HCT116 (cell line): ENCODE measurements at regions not wholly inside any gene's neighbourhood (a gene's known extent, or its start where the extent isn't known, plus 50 kb on each side); places are given as distances from the start of the nearest gene placed in this dataset.

Source experiments
- ATAC-seq: fragments of 200-7000 bp; cut with Tn5 transposase; 2 replicates; pipeline ENCODE4 v1.9.1; 2020; ENCODE audit warnings: mild to moderate bottlenecking, moderate library complexity
- BruUV-seq: library from RNA; stranded (reverse); fragments of 400-500 nt; replicated peaks from 2 replicates; lab custom pipeline; 2021; lab: Mats Ljungman, UMichigan
- CTCF ChIA-PET: fragments of 300-600 bp; sonication (Branson Sonifier 250); formaldehyde crosslinking; loops from one replicate; lab custom pipeline; 2021; ENCODE audit warnings: antibody characterized with exemption; lab: Charles Lee
- POLR2A ChIA-PET: fragments of 300-600, 350-600 bp; sonication (Branson Sonifier 250); formaldehyde crosslinking; loops from one replicate; lab custom pipeline; 2021; ENCODE audit warnings: antibody characterized with exemption; lab: Charles Lee
- RAD21 ChIA-PET, 2 experiments: fragments of 300-600 bp; sonication (Branson Sonifier 250); formaldehyde crosslinking; loops; one replicate each; lab custom pipeline; 2023; ENCODE audit warnings: low total read pairs in 2 of 2; ENCODE audit not compliant: uncharacterized antibody in 2 of 2, unreplicated experiment in 2 of 2, low non-redundant PET in 1 of 2; lab: Charles Lee
- DNase-seq: peaks from one replicate; pipeline ENCODE4 v3.0.0-alpha.2; 2010; ENCODE audit warnings: low read depth, low spot score
- H2AFZ ChIP-seq: fragments of 200-600 bp; shearing (Covaris generic), sonication (generic); 2 replicates; pipeline ENCODE4 v1.6.1; 2017; ENCODE audit warnings: low read depth, mixed run types, mixed read lengths, antibody characterized with exemption, low read length; ENCODE audit not compliant: poor library complexity, severe bottlenecking
- H3K27ac ChIP-seq: 2 replicates; pipeline ENCODE4 v1.5.1; 2012; ENCODE audit warnings: low read depth, low read length
- H3K27me3 ChIP-seq: fragments of 200-600 bp; sonication (generic); 2 replicates; pipeline ENCODE4 v1.6.1; 2016; ENCODE audit warnings: mixed run types, low read length, mixed read lengths; ENCODE audit not compliant: insufficient read depth
- H3K36me3 ChIP-seq, 2 experiments: fragments of 200-500 bp in 1 of 2; fragments of 200-600 bp in 1 of 2; sonication (Bioruptor generic) in 1 of 2; sonication (generic) in 1 of 2; 2 replicates each; pipeline versions ENCODE4 v1.5.1 to v1.6.1; 2014 to 2016; ENCODE audit warnings: low read length in 2 of 2, inconsistent platforms in 1 of 2, mixed read lengths in 1 of 2, mixed run types in 1 of 2; ENCODE audit not compliant: insufficient read depth in 2 of 2, control insufficient read depth in 1 of 2
- H3K4me1 ChIP-seq, 2 experiments: fragments of 200-600 bp in 1 of 2; sonication (generic) in 1 of 2; 2 replicates each; pipeline versions ENCODE4 v1.5.1 to v1.6.1; 2012 to 2017; ENCODE audit warnings: low read length in 2 of 2, inconsistent platforms in 1 of 2, mild to moderate bottlenecking in 1 of 2, mixed read lengths in 1 of 2, mixed run types in 1 of 2, moderate library complexity in 1 of 2; ENCODE audit not compliant: insufficient read depth in 2 of 2, control insufficient read depth in 1 of 2
- H3K4me2 ChIP-seq: fragments of 200-600 bp; sonication (generic); 2 replicates; pipeline ENCODE4 v1.6.1; 2017; ENCODE audit warnings: mixed run types, low read length, mixed read lengths
- H3K4me3 ChIP-seq, 2 experiments: fragments of 200-600 bp in 1 of 2; sonication (generic) in 1 of 2; replicated peaks in 1 of 2; 2 replicates each; pipeline ENCODE4 v1.5.1; 2011 to 2016; ENCODE audit warnings: low read length in 2 of 2, control low read depth in 1 of 2, low read depth in 1 of 2, mild to moderate bottlenecking in 1 of 2, mixed read lengths in 1 of 2, mixed run types in 1 of 2
- H3K79me2 ChIP-seq: fragments of 200-600 bp; sonication (generic); 2 replicates; pipeline ENCODE4 v1.6.1; 2017; ENCODE audit warnings: mild to moderate bottlenecking, mixed run types, low read length, moderate library complexity, mixed read lengths; ENCODE audit not compliant: insufficient read depth
- H3K9ac ChIP-seq: fragments of 200-600 bp; sonication (generic); 2 replicates; pipeline ENCODE4 v1.6.1; 2016; ENCODE audit warnings: low read length, mixed read lengths
- H3K9me2 ChIP-seq: fragments of 200-600 bp; sonication (generic), shearing (Covaris generic); 2 replicates; pipeline ENCODE4 v1.6.1; 2017; ENCODE audit warnings: mixed run types, mild to moderate bottlenecking, moderate library complexity; ENCODE audit not compliant: insufficient read depth
- H3K9me3 ChIP-seq, 2 experiments: fragments of 200-500 bp in 1 of 2; fragments of 200-600 bp in 1 of 2; sonication (Bioruptor generic) in 1 of 2; sonication (generic) in 1 of 2; 2 replicates each; pipeline ENCODE4 v1.6.1; 2014 to 2017; ENCODE audit warnings: low read length in 2 of 2, mixed read lengths in 2 of 2, inconsistent platforms in 1 of 2, low read depth in 1 of 2, mild to moderate bottlenecking in 1 of 2, mixed run types in 1 of 2, moderate library complexity in 1 of 2; ENCODE audit not compliant: control insufficient read depth in 1 of 2, insufficient read depth in 1 of 2
- H4K20me1 ChIP-seq: fragments of 200-600 bp; sonication (generic), shearing (Covaris generic); 2 replicates; pipeline ENCODE4 v1.6.1; 2017; ENCODE audit warnings: mixed run types, mild to moderate bottlenecking, moderate library complexity; ENCODE audit not compliant: insufficient read depth
- EGR1 ChIP-seq: IDR thresholded peaks from 2 replicates; pipeline ENCODE4 v1.6.1; 2012; ENCODE audit warnings: low read depth
- ELF1 ChIP-seq: IDR thresholded peaks from 2 replicates; pipeline ENCODE4 v1.6.1; 2012; ENCODE audit warnings: low read depth, borderline replicate concordance
- EZH2 ChIP-seq: fragments of 200-600 bp; sonication (generic); IDR thresholded peaks from 2 replicates; pipeline ENCODE4 v1.6.1; 2017; ENCODE audit warnings: antibody characterized with exemption, mixed run types
- FOSL1 ChIP-seq: IDR thresholded peaks from 2 replicates; pipeline ENCODE4 v1.6.1; 2012; ENCODE audit warnings: low read depth
- POLR2A ChIP-seq: IDR thresholded peaks from 2 replicates; pipeline ENCODE4 v1.7.0; 2011; ENCODE audit warnings: borderline replicate concordance; ENCODE audit not compliant: insufficient read depth, insufficient read length; ENCODE audit errors: extremely low read depth
- RAD21 ChIP-seq: IDR thresholded peaks from 2 replicates; pipeline ENCODE4 v1.6.1; 2012; ENCODE audit warnings: low read depth, mild to moderate bottlenecking
- SP1 ChIP-seq: IDR thresholded peaks from 2 replicates; pipeline ENCODE4 v1.6.1; 2012; ENCODE audit warnings: low read depth
- SRF ChIP-seq: IDR thresholded peaks from 2 replicates; pipeline ENCODE4 v1.6.1; 2012; ENCODE audit warnings: low read depth
- TCF7L2 ChIP-seq: IDR thresholded peaks from 2 replicates; pipeline ENCODE4 v1.7.0; 2011; ENCODE audit warnings: borderline replicate concordance, inconsistent platforms; ENCODE audit not compliant: insufficient read depth, insufficient read length; ENCODE audit errors: extremely low read depth
- YY1 ChIP-seq: IDR thresholded peaks from 2 replicates; pipeline ENCODE4 v1.6.1; 2011; ENCODE audit warnings: low read length, low read depth, moderate library complexity, mild to moderate bottlenecking; ENCODE audit not compliant: insufficient replicate concordance; ENCODE audit errors: extremely low read depth
- intact Hi-C: fragments of 100-400 bp; cut with micrococcal nuclease; formaldehyde crosslinking; loops from 2 replicates; pipeline ENCODE4 v1.10.0; 2022
- TF ChIP-seq, protein P1 (sequence below): IDR thresholded peaks from 2 replicates; pipeline ENCODE4 v1.6.1; 2011; ENCODE audit warnings: mild to moderate bottlenecking, low read length, moderate library complexity; ENCODE audit not compliant: insufficient replicate concordance; ENCODE audit errors: extremely low read depth
- TF ChIP-seq, protein P2 (sequence below): IDR thresholded peaks from 2 replicates; pipeline ENCODE4 v1.6.1; 2012
- TF ChIP-seq, protein P3 (sequence below): IDR thresholded peaks from 2 replicates; pipeline ENCODE4 v1.6.1; 2012
- TF ChIP-seq, protein P4 (sequence below), 3 experiments: fragments of 200-600 bp in 1 of 3; sonication (generic) in 1 of 3; IDR thresholded peaks in 2 of 3; conservative IDR thresholded peaks in 1 of 3; 2 replicates each; pipeline ENCODE4 v1.5.1; 2012 to 2017; ENCODE audit warnings: low read depth in 2 of 3, low read length in 2 of 3, antibody characterized with exemption in 1 of 3, borderline replicate concordance in 1 of 3, control low read depth in 1 of 3, mild to moderate bottlenecking in 1 of 3, mixed read lengths in 1 of 3, mixed run types in 1 of 3, moderate library complexity in 1 of 3; ENCODE audit not compliant: insufficient read depth in 1 of 3

DNA sequence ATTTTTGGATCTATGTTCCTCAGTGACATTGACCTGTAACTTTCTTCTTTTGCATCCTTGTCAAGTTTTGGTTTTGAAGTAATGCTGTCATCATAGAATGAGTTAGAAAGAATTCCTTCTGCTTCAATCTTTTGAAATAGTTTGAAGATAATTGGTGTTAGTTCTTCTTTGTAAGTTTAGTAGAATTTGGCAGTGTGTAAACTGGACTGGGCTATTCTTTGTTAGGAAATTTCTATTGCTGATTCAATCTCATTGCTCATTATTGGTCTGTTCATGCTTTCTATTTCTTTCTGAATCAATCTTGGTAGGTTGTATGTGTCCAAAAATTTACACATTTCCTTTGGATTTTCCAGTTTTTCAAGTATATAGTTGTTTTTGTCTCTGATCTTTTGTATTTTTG lies 101.7 kb upstream of the SPRY2 start (continued):
- TF ChIP-seq YY1 (no peak), RAD21 (no peak)

DNA sequence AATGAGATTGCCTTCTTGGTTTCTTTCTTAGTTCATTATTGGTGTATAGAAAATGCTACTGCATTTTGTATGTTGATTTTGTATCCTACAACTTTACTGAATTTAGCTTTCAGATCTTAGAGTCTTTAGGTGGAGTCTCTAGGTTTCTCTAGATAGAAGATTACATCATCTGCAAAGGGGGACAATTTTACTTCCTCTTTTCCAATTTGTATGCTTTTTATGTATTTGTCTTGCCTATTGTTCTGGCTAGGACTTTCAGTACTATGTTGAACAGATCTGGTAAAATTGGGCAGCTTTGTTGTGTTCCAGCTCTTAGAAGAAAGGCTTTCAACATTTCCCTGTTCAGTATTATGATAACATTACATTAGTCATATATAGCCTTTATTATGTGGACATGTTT lies 101.0 kb upstream of the SPRY2 start:
- Histone ChIP-seq H3K9ac (no peak overlapping the region), H3K4me3 (no peak overlapping the region), H2AFZ (no peak overlapping the region), H3K27me3 (no peaks in the 10 kb centered on the region), H3K27ac (no peak overlapping the region), H4K20me1 (no peaks in the 10 kb centered on the region), H3K4me1 (no peaks in the 10 kb centered on the region), H3K36me3 (no peaks in the 10 kb centered on the region), H3K9me3 (no peaks in the 10 kb centered on the region), H3K79me2 (no peaks in the 10 kb centered on the region), H3K9me2 (no peaks in the 10 kb centered on the region), H3K4me2 (no peak overlapping the region)
- CTCF ChIA-PET = no interaction called here
- DNase-seq = no peak
- intact Hi-C loops = no loop called here
- no peak for ATAC-seq
- RAD21 ChIA-PET = no interaction called here
- POLR2A ChIA-PET = no interaction called here
- BruUV-seq = no TSS peak
- TF ChIP-seq YY1 = no peak
- TF ChIP-seq, protein P1, sequence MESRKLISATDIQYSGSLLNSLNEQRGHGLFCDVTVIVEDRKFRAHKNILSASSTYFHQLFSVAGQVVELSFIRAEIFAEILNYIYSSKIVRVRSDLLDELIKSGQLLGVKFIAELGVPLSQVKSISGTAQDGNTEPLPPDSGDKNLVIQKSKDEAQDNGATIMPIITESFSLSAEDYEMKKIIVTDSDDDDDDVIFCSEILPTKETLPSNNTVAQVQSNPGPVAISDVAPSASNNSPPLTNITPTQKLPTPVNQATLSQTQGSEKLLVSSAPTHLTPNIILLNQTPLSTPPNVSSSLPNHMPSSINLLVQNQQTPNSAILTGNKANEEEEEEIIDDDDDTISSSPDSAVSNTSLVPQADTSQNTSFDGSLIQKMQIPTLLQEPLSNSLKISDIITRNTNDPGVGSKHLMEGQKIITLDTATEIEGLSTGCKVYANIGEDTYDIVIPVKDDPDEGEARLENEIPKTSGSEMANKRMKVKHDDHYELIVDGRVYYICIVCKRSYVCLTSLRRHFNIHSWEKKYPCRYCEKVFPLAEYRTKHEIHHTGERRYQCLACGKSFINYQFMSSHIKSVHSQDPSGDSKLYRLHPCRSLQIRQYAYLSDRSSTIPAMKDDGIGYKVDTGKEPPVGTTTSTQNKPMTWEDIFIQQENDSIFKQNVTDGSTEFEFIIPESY = no peak
- no peak for TF ChIP-seq ELF1
- no peak for TF ChIP-seq SRF
- no peak for TF ChIP-seq RAD21
- no peak for TF ChIP-seq EGR1
- no peak for TF ChIP-seq POLR2A
- TF ChIP-seq, protein P2, sequence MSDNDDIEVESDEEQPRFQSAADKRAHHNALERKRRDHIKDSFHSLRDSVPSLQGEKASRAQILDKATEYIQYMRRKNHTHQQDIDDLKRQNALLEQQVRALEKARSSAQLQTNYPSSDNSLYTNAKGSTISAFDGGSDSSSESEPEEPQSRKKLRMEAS = no peak
- no peak for TF ChIP-seq FOSL1
- no peak for TF ChIP-seq SP1
- no peak for TF ChIP-seq TCF7L2
- TF ChIP-seq, protein P3, sequence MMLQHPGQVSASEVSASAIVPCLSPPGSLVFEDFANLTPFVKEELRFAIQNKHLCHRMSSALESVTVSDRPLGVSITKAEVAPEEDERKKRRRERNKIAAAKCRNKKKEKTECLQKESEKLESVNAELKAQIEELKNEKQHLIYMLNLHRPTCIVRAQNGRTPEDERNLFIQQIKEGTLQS = no peak
- TF ChIP-seq, protein P4, sequence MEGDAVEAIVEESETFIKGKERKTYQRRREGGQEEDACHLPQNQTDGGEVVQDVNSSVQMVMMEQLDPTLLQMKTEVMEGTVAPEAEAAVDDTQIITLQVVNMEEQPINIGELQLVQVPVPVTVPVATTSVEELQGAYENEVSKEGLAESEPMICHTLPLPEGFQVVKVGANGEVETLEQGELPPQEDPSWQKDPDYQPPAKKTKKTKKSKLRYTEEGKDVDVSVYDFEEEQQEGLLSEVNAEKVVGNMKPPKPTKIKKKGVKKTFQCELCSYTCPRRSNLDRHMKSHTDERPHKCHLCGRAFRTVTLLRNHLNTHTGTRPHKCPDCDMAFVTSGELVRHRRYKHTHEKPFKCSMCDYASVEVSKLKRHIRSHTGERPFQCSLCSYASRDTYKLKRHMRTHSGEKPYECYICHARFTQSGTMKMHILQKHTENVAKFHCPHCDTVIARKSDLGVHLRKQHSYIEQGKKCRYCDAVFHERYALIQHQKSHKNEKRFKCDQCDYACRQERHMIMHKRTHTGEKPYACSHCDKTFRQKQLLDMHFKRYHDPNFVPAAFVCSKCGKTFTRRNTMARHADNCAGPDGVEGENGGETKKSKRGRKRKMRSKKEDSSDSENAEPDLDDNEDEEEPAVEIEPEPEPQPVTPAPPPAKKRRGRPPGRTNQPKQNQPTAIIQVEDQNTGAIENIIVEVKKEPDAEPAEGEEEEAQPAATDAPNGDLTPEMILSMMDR (IDR thresholded peaks at IDR 0.05 in 2 of 3, conservative IDR thresholded peaks at IDR 0.05 in 1 of 3; ENCODE audit: borderline replicate concordance in 1 of 3, insufficient read depth in 1 of 3, low read depth in 2 of 3, low read length in 2 of 3) = no peak
- TF ChIP-seq EZH2 = no peak
